K562 (cell line): ENCODE measurements at regions not wholly inside any gene's neighbourhood (a gene's known extent, or its start where the extent isn't known, plus 50 kb on each side); places are given as distances from the start of the nearest gene placed in this dataset.

Experiments used
- ARNT ChIP-seq, 2 experiments: fragments of 450-650 bp; IDR thresholded peaks; 2 replicates each; pipeline ENCODE4 v1.6.1; 2016; ENCODE audit warnings: mild to moderate bottlenecking in 1 of 2
- FOXK2 ChIP-seq, 2 experiments: fragments of 450-650 bp; IDR thresholded peaks in 1 of 2; conservative IDR thresholded peaks in 1 of 2; 2 replicates each; pipeline ENCODE4 v1.6.1; 2016; ENCODE audit warnings: low read depth in 2 of 2, mild to moderate bottlenecking in 1 of 2
- KLF13 ChIP-seq: fragments of 450-650 bp; IDR thresholded peaks from 2 replicates; pipeline ENCODE4 v1.6.1; 2016; ENCODE audit warnings: missing genetic modification characterization, low read depth, mild to moderate bottlenecking, missing compliant biosample characterization, moderate library complexity, borderline replicate concordance
- NR2C1 ChIP-seq, 2 experiments: fragments of 450-650 bp; IDR thresholded peaks; 2 replicates each; pipeline ENCODE4 v1.6.1; 2017; ENCODE audit warnings: mild to moderate bottlenecking in 2 of 2, antibody characterized with exemption in 1 of 2, inconsistent platforms in 1 of 2, missing compliant biosample characterization in 1 of 2, missing genetic modification characterization in 1 of 2
- ZNF79 ChIP-seq: fragments of 250-450 bp; sonication (Bioruptor Pico); IDR thresholded peaks from 2 replicates; pipeline ENCODE4 v1.4.0; 2020; ENCODE audit warnings: low read depth, mild to moderate bottlenecking, moderate library complexity
- TF ChIP-seq, protein P1 (sequence below), 2 experiments: fragments of 450-650 bp in 1 of 2; sonication (generic) in 1 of 2; formaldehyde crosslinking in 1 of 2; IDR thresholded peaks; 2 replicates each; pipeline versions ENCODE4 v1.7.1 to v1.9.0; 2016 to 2022; ENCODE audit warnings: inconsistent platforms in 1 of 2, mild to moderate bottlenecking in 1 of 2, missing genetic modification reagents in 1 of 2
- TF ChIP-seq, protein P2 (sequence below): fragments of 200-400 bp; formaldehyde crosslinking; IDR thresholded peaks from 2 replicates; pipeline ENCODE4 v1.6.1; 2017; ENCODE audit warnings: mild to moderate bottlenecking, low read depth, low read length, moderate library complexity

DNA sequence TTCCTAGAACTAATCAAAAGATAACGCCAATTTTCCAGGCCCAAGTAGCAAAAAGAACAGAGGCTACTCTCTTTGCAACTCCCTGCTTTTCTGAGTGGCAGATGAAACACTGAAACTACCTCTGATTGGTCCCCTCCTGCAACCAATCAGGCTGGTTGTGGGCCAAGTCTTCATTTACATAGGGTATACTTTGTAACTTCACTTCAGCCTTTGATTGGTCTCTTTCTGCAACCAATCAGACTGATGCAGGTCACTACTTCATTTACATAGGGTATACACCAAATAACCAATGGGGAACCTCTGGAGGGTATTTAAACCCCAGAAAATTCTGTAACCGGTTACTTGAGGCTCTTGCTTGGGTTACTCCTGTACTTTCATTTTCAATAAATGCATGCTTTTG, 289.6 kb downstream of the MED10 start (continued):
- TF ChIP-seq, protein P1, sequence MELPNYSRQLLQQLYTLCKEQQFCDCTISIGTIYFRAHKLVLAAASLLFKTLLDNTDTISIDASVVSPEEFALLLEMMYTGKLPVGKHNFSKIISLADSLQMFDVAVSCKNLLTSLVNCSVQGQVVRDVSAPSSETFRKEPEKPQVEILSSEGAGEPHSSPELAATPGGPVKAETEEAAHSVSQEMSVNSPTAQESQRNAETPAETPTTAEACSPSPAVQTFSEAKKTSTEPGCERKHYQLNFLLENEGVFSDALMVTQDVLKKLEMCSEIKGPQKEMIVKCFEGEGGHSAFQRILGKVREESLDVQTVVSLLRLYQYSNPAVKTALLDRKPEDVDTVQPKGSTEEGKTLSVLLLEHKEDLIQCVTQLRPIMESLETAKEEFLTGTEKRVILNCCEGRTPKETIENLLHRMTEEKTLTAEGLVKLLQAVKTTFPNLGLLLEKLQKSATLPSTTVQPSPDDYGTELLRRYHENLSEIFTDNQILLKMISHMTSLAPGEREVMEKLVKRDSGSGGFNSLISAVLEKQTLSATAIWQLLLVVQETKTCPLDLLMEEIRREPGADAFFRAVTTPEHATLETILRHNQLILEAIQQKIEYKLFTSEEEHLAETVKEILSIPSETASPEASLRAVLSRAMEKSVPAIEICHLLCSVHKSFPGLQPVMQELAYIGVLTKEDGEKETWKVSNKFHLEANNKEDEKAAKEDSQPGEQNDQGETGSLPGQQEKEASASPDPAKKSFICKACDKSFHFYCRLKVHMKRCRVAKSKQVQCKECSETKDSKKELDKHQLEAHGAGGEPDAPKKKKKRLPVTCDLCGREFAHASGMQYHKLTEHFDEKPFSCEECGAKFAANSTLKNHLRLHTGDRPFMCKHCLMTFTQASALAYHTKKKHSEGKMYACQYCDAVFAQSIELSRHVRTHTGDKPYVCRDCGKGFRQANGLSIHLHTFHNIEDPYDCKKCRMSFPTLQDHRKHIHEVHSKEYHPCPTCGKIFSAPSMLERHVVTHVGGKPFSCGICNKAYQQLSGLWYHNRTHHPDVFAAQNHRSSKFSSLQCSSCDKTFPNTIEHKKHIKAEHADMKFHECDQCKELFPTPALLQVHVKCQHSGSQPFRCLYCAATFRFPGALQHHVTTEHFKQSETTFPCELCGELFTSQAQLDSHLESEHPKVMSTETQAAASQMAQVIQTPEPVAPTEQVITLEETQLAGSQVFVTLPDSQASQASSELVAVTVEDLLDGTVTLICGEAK (IDR thresholded peaks at IDR 0.05), result no peak
- TF ChIP-seq, protein P1 (CRISPR knock-in tag; IDR thresholded peaks at IDR 0.05), result no peak
- TF ChIP-seq ZNF79 (CRISPR knock-in tag) (no peak), ARNT (IDR thresholded peaks at IDR 0.05) (no peak), NR2C1 (IDR thresholded peaks at IDR 0.05) (no peak), NR2C1 (tag; IDR thresholded peaks at IDR 0.05) (no peak), KLF13 (tag) (no peak), FOXK2 (conservative IDR thresholded peaks at IDR 0.05 in 1 of 2, IDR thresholded peaks at IDR 0.05 in 1 of 2; ENCODE audit: low read depth in 2 of 2) (no peak)
- TF ChIP-seq, protein P2, sequence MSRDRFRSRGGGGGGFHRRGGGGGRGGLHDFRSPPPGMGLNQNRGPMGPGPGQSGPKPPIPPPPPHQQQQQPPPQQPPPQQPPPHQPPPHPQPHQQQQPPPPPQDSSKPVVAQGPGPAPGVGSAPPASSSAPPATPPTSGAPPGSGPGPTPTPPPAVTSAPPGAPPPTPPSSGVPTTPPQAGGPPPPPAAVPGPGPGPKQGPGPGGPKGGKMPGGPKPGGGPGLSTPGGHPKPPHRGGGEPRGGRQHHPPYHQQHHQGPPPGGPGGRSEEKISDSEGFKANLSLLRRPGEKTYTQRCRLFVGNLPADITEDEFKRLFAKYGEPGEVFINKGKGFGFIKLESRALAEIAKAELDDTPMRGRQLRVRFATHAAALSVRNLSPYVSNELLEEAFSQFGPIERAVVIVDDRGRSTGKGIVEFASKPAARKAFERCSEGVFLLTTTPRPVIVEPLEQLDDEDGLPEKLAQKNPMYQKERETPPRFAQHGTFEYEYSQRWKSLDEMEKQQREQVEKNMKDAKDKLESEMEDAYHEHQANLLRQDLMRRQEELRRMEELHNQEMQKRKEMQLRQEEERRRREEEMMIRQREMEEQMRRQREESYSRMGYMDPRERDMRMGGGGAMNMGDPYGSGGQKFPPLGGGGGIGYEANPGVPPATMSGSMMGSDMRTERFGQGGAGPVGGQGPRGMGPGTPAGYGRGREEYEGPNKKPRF, result no peak
